ENCODE measurements at regions not wholly inside any gene's neighbourhood (a gene's known extent, or its start where the extent isn't known, plus 50 kb on each side); places are given as distances from the start of the nearest gene placed in this dataset.

DNA sequence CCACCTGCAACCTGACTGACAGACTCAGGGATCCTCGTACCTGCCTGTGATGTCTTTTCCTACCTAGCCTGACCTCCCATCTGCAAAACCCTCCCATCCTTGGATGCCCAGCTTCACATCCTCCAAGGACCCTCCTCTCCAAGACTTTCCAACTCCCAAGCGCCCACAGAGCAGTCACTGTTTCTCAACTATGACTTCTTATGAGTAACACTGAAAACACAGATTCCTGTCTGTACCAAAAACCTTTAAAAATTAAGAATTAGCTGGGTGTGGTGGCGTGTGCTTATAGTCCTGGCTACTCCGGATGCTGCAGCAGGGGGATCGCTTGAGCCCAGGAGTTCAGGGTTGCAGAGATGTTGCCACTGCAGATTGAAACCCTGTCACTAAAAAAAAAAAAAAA is 181.9 kb downstream of the PSMG1 start (continued):
- TF ChIP-seq, protein P1, sequence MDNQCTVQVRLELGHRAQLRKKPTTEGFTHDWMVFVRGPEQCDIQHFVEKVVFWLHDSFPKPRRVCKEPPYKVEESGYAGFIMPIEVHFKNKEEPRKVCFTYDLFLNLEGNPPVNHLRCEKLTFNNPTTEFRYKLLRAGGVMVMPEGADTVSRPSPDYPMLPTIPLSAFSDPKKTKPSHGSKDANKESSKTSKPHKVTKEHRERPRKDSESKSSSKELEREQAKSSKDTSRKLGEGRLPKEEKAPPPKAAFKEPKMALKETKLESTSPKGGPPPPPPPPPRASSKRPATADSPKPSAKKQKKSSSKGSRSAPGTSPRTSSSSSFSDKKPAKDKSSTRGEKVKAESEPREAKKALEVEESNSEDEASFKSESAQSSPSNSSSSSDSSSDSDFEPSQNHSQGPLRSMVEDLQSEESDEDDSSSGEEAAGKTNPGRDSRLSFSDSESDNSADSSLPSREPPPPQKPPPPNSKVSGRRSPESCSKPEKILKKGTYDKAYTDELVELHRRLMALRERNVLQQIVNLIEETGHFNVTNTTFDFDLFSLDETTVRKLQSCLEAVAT (IDR thresholded peaks at IDR 0.05) = no peak
- TF ChIP-seq POU2F2 (IDR thresholded peaks at IDR 0.05; ENCODE audit: borderline replicate concordance, low read depth, low read length) = no peak
- TF ChIP-seq SREBF2 (IDR thresholded peaks at IDR 0.05; ENCODE audit: low read length) = no peak
- TF ChIP-seq ASH2L (IDR thresholded peaks at IDR 0.05; ENCODE audit: borderline replicate concordance, low read depth) = no peak
- TF ChIP-seq RBBP5 (conservative IDR thresholded peaks at IDR 0.05) = no peak
- TF ChIP-seq, protein P2, sequence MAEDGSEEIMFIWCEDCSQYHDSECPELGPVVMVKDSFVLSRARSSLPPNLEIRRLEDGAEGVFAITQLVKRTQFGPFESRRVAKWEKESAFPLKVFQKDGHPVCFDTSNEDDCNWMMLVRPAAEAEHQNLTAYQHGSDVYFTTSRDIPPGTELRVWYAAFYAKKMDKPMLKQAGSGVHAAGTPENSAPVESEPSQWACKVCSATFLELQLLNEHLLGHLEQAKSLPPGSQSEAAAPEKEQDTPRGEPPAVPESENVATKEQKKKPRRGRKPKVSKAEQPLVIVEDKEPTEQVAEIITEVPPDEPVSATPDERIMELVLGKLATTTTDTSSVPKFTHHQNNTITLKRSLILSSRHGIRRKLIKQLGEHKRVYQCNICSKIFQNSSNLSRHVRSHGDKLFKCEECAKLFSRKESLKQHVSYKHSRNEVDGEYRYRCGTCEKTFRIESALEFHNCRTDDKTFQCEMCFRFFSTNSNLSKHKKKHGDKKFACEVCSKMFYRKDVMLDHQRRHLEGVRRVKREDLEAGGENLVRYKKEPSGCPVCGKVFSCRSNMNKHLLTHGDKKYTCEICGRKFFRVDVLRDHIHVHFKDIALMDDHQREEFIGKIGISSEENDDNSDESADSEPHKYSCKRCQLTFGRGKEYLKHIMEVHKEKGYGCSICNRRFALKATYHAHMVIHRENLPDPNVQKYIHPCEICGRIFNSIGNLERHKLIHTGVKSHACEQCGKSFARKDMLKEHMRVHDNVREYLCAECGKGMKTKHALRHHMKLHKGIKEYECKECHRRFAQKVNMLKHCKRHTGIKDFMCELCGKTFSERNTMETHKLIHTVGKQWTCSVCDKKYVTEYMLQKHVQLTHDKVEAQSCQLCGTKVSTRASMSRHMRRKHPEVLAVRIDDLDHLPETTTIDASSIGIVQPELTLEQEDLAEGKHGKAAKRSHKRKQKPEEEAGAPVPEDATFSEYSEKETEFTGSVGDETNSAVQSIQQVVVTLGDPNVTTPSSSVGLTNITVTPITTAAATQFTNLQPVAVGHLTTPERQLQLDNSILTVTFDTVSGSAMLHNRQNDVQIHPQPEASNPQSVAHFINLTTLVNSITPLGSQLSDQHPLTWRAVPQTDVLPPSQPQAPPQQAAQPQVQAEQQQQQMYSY (CRISPR knock-in tag; IDR thresholded peaks at IDR 0.05) = no peak
- no peak for TF ChIP-seq SIX5 (IDR thresholded peaks at IDR 0.05; ENCODE audit: low read depth, low read length, severe bottlenecking)
- TF ChIP-seq SP1 (IDR thresholded peaks at IDR 0.05; ENCODE audit: low read depth, low read length) = no peak
- no peak for TF ChIP-seq NFYA (IDR thresholded peaks at IDR 0.05; ENCODE audit: borderline replicate concordance, low read depth, low read length)

DNA sequence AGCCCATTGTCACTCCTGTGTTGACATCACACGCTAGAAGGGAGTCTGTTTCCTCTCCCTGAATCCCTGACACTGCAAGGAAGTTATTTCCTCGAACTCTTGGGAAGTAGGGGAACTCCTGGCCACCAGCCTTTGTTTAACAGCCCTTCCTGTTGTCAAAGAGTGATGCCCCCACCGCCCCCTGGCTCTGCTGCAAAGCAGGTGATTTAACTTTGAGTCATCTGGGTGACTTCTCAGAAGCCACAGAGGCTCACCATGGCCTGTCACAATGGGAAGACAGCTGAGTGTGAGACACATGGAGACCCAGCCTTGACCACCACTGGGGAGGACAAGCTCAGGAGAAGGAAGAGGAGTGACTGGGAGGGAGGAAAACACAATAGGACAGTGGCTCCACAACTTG is 182.8 kb downstream of the PSMG1 start:
- 8% methylated on average over 3 of the region's 3 CpGs for WGBS (ENCODE audit: insufficient coverage, insufficient replicate concordance, low lambda C conversion rate, missing lambda C conversion rate)
- Histone ChIP-seq H3K27me3 (replicated peaks in 1 of 2; ENCODE audit: control insufficient read depth in 2 of 2, insufficient read depth in 2 of 2, low read length in 1 of 2) (peaks cover 1 to 2% of the 10 kb centered on the region in 2 experiments; a peak in 2 of 4 replicates), H3K9me3 (replicated peaks; ENCODE audit: control insufficient read depth, insufficient read depth, low read length) (no peaks in the 10 kb centered on the region), H3K4me3 (no peak overlapping the region), H3K27ac (ENCODE audit: control insufficient read depth, insufficient read depth) (no peak overlapping the region), H3K4me1 (ENCODE audit: control insufficient read depth, insufficient read depth, low read length) (no peaks in the 10 kb centered on the region), H3K36me3 (ENCODE audit: control insufficient read depth in 2 of 2, insufficient read depth in 2 of 2, low read length in 1 of 2) (no peaks in the 10 kb centered on the region), H2AFZ (ENCODE audit: control insufficient read depth, low read depth, low read length) (no peak overlapping the region), H3K9ac (ENCODE audit: control insufficient read depth, insufficient read depth, low read length) (no peak overlapping the region), H4K20me1 (ENCODE audit: control insufficient read depth, insufficient read depth) (peaks cover under 1% of the 10 kb centered on the region; the same call in 1 of the 2 replicates), H3K4me2 (ENCODE audit: control insufficient read depth, insufficient read depth) (no peak overlapping the region), H3K79me2 (ENCODE audit: control insufficient read depth, insufficient read depth, low read length) (no peaks in the 10 kb centered on the region)
- RAD21 ChIA-PET (ENCODE audit: unreplicated experiment) = no interaction called here
- FAIRE-seq (no peak), ATAC-seq (no peak), DNase-seq (ENCODE audit: low read depth, low spot score) (no peak)
- CTCF ChIA-PET = no interaction called here
- no TSS peak for BruUV-seq (replicated peaks)
- SMC1A ChIA-PET (ENCODE audit: uncharacterized antibody, unreplicated experiment) = no interaction called here
- in situ Hi-C loops (cut with MboI) = no loop called here
- POLR2A ChIA-PET = no interaction called here
- intact Hi-C loops (cut with micrococcal nuclease; ENCODE audit: unreplicated experiment) = no loop called here
- TF ChIP-seq ZSCAN29 (IDR thresholded peaks at IDR 0.05) = no peak
- no peak for TF ChIP-seq ESRRA (IDR thresholded peaks at IDR 0.05; ENCODE audit: low read length)
- TF ChIP-seq, protein P3, sequence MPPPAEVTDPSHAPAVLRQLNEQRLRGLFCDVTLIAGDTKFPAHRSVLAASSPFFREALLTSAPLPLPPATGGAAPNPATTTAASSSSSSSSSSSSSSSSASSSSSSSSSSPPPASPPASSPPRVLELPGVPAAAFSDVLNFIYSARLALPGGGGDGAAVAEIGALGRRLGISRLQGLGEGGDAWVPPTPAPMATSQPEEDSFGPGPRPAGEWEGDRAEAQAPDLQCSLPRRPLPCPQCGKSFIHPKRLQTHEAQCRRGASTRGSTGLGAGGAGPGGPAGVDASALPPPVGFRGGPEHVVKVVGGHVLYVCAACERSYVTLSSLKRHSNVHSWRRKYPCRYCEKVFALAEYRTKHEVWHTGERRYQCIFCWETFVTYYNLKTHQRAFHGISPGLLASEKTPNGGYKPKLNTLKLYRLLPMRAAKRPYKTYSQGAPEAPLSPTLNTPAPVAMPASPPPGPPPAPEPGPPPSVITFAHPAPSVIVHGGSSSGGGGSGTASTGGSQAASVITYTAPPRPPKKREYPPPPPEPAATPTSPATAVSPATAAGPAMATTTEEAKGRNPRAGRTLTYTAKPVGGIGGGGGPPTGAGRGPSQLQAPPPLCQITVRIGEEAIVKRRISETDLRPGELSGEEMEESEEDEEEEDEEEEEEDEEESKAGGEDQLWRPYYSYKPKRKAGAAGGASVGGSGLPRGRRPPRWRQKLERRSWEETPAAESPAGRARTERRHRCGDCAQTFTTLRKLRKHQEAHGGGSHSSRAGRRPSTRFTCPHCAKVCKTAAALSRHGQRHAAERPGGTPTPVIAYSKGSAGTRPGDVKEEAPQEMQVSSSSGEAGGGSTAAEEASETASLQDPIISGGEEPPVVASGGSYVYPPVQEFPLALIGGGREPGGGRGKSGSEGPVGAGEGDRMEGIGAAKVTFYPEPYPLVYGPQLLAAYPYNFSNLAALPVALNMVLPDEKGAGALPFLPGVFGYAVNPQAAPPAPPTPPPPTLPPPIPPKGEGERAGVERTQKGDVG (CRISPR knock-in tag; IDR thresholded peaks at IDR 0.05) = no peak
- no peak for TF ChIP-seq BMI1 (IDR thresholded peaks at IDR 0.05; ENCODE audit: borderline replicate concordance)
- TF ChIP-seq, protein P4, sequence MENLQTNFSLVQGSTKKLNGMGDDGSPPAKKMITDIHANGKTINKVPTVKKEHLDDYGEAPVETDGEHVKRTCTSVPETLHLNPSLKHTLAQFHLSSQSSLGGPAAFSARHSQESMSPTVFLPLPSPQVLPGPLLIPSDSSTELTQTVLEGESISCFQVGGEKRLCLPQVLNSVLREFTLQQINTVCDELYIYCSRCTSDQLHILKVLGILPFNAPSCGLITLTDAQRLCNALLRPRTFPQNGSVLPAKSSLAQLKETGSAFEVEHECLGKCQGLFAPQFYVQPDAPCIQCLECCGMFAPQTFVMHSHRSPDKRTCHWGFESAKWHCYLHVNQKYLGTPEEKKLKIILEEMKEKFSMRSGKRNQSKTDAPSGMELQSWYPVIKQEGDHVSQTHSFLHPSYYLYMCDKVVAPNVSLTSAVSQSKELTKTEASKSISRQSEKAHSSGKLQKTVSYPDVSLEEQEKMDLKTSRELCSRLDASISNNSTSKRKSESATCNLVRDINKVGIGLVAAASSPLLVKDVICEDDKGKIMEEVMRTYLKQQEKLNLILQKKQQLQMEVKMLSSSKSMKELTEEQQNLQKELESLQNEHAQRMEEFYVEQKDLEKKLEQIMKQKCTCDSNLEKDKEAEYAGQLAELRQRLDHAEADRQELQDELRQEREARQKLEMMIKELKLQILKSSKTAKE (IDR thresholded peaks at IDR 0.05; ENCODE audit: low read depth, poor library complexity, severe bottlenecking) = no peak

Measured in GM12878 (cell line).